ENCODE measurements at regions not wholly inside any gene's neighbourhood (a gene's known extent, or its start where the extent isn't known, plus 50 kb on each side); places are given as distances from the start of the nearest gene placed in this dataset.
"Not testable (repeated sequence)": the region's sequence is repeated elsewhere in the genome, so short reads cannot be mapped to it uniquely, and the experiment has no call there.

DNA sequence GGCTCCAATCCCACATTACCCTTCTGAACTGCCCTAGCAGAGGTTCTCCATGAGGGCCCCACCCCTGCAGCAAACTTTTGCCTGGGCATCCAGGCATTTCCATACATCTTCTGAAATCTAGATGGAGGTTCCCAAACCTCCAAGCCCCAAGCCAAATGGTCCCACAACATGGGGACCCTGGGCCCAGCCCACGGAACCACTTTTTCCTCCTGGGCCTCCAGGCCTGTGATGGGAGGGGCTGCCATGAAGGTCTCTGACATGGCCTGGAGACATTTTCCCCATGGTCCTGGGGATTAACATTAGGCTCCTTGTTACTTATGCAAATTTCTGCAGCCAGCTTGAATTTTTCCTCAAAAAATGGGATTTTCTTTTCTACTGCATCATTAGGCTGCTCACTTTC lies 156.7 kb upstream of the HDDC2 start:
- TF ChIP-seq, protein P1, sequence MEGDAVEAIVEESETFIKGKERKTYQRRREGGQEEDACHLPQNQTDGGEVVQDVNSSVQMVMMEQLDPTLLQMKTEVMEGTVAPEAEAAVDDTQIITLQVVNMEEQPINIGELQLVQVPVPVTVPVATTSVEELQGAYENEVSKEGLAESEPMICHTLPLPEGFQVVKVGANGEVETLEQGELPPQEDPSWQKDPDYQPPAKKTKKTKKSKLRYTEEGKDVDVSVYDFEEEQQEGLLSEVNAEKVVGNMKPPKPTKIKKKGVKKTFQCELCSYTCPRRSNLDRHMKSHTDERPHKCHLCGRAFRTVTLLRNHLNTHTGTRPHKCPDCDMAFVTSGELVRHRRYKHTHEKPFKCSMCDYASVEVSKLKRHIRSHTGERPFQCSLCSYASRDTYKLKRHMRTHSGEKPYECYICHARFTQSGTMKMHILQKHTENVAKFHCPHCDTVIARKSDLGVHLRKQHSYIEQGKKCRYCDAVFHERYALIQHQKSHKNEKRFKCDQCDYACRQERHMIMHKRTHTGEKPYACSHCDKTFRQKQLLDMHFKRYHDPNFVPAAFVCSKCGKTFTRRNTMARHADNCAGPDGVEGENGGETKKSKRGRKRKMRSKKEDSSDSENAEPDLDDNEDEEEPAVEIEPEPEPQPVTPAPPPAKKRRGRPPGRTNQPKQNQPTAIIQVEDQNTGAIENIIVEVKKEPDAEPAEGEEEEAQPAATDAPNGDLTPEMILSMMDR (IDR thresholded peaks at IDR 0.05): not testable (repeated sequence)
- not testable (repeated sequence) for TF ChIP-seq ZFX (IDR thresholded peaks at IDR 0.05; ENCODE audit: borderline replicate concordance)
